ENCODE measurements at regions not wholly inside any gene's neighbourhood (a gene's known extent, or its start where the extent isn't known, plus 50 kb on each side); places are given as distances from the start of the nearest gene placed in this dataset.

GRCh38 chr13:62767473-62767872, 1351.8 kb upstream of the PCDH20 start:
- no CpG with 5 or more reads among the region's 9 CpGs for WGBS (ENCODE audit: extremely low coverage, insufficient read length, low lambda C conversion rate)

More at GRCh38 chr13:62767473-62767872, 1351.8 kb upstream of the PCDH20 start:
- H2BK20ac ChIP-seq (ENCODE audit: low read depth, low read length, poor library complexity, severe bottlenecking): no peak overlapping the region
- no peak overlapping the region for H3K4me2 ChIP-seq (ENCODE audit: insufficient read depth, insufficient read length, low read length)
- no peaks in the 10 kb centered on the region for H3K79me2 ChIP-seq (ENCODE audit: insufficient read depth, low read length)
- H3K4me3 Mint-ChIP-seq: no peak overlapping the region
- no peak overlapping the region for H3T11ph ChIP-seq (ENCODE audit: low read length)
- no peak overlapping the region for H2BK5ac ChIP-seq (ENCODE audit: insufficient read length, low read length)
- no peaks in the 10 kb centered on the region for H3K27me3 ChIP-seq (ENCODE audit: insufficient read depth, low read length)
- H3K79me1 ChIP-seq (ENCODE audit: insufficient read depth, low read depth, low read length, poor library complexity, severe bottlenecking): no peaks in the 10 kb centered on the region
- H3K14ac ChIP-seq (ENCODE audit: insufficient read depth, low read length): no peak overlapping the region
- no peak overlapping the region for H3K27ac ChIP-seq (ENCODE audit: insufficient read length, low read depth, low read length)
- H3K18ac ChIP-seq (ENCODE audit: insufficient read length, low read depth, low read length): no peak overlapping the region
- H2AK5ac ChIP-seq (ENCODE audit: insufficient read length, low read length): no peak overlapping the region
- H3K23ac ChIP-seq (ENCODE audit: insufficient read length, low read depth, low read length): no peak overlapping the region
- TF ChIP-seq CTCF (conservative IDR thresholded peaks at IDR 0.05): no peak
- no peaks in the 10 kb centered on the region for H3K23me2 ChIP-seq (ENCODE audit: insufficient read length, low read depth, low read length, poor library complexity, severe bottlenecking)
- H3K36me3 Mint-ChIP-seq (ENCODE audit: insufficient read depth in 1 of 3, low read depth in 3 of 3): no peaks in the 10 kb centered on the region
- H3K27ac Mint-ChIP-seq: no peak overlapping the region
- H3K4ac ChIP-seq (ENCODE audit: low read depth, low read length): no peak overlapping the region
- H3K27me3 Mint-ChIP-seq (ENCODE audit: low read depth): no peaks in the 10 kb centered on the region
- H4K5ac ChIP-seq (ENCODE audit: insufficient read length, low read depth, low read length): no peak overlapping the region
- H2BK15ac ChIP-seq (ENCODE audit: low read depth, low read length): no peak overlapping the region
- no peaks in the 10 kb centered on the region for H4K20me1 ChIP-seq (ENCODE audit: control insufficient read depth, insufficient read depth, insufficient read length)
- H2BK12ac ChIP-seq (ENCODE audit: insufficient read length, low read depth, low read length): no peak overlapping the region
- no peaks in the 10 kb centered on the region for H3K4me1 ChIP-seq (ENCODE audit: insufficient read depth, low read length)
- H4K91ac ChIP-seq (ENCODE audit: insufficient read length, low read depth, low read length): no peak overlapping the region
- no peak overlapping the region for H4K8ac ChIP-seq (replicated peaks; ENCODE audit: insufficient read length, low read depth, low read length)
- no peak overlapping the region for H3K56ac ChIP-seq (ENCODE audit: insufficient read length, low read depth, low read length)
- no peak overlapping the region for H2BK120ac ChIP-seq (ENCODE audit: low read depth, low read length, poor library complexity, severe bottlenecking)
- H3K9me3 Mint-ChIP-seq: no peaks in the 10 kb centered on the region
- H2AFZ ChIP-seq (ENCODE audit: low read length): no peak overlapping the region
- DNase-seq: no peak
- H3K4me1 Mint-ChIP-seq: no peaks in the 10 kb centered on the region
- no peaks in the 10 kb centered on the region for H3K9me3 ChIP-seq (ENCODE audit: control insufficient read depth, low read depth, low read length)
- H3K9ac ChIP-seq (ENCODE audit: extremely low read depth, insufficient read length, low read length): no peak overlapping the region
